Chondrocyte (in vitro differentiated cells): ENCODE measurements at regions not wholly inside any gene's neighbourhood (a gene's known extent, or its start where the extent isn't known, plus 50 kb on each side); places are given as distances from the start of the nearest gene placed in this dataset.

ENCODE experiments used
- DNase-seq: peaks from one replicate; pipeline ENCODE4 v3.0.0; 2021; ENCODE audit warnings: mixed read lengths, low spot score
- H3K27ac Mint-ChIP-seq: one replicate; pipeline ENCODE4 v1.8.0; 2021; ENCODE audit warnings: mild to moderate bottlenecking, moderate library complexity, mixed read lengths; ENCODE audit not compliant: unreplicated experiment
- H3K27me3 Mint-ChIP-seq: 2 replicates; pipeline ENCODE4 v1.8.0; 2021; ENCODE audit warnings: low read depth, mixed read lengths
- H3K36me3 Mint-ChIP-seq: 2 replicates; pipeline ENCODE4 v1.8.0; 2021; ENCODE audit warnings: low read depth, mixed read lengths
- H3K4me1 Mint-ChIP-seq: 2 replicates; pipeline ENCODE4 v1.8.0; 2021; ENCODE audit warnings: low read depth, mild to moderate bottlenecking, mixed read lengths
- H3K4me3 Mint-ChIP-seq: one replicate; pipeline ENCODE4 v1.8.0; 2021; ENCODE audit warnings: mild to moderate bottlenecking, moderate library complexity, mixed read lengths; ENCODE audit not compliant: unreplicated experiment
- H3K9me3 Mint-ChIP-seq: 2 replicates; pipeline ENCODE4 v1.8.0; 2021; ENCODE audit warnings: low read depth, mixed read lengths
- TF ChIP-seq, protein P1 (sequence below): fragments of 200-600 bp; sonication (generic); IDR thresholded peaks from 2 replicates; pipeline ENCODE4 v1.5.0; 2021; ENCODE audit warnings: antibody characterized with exemption, mild to moderate bottlenecking, moderate library complexity

DNA sequence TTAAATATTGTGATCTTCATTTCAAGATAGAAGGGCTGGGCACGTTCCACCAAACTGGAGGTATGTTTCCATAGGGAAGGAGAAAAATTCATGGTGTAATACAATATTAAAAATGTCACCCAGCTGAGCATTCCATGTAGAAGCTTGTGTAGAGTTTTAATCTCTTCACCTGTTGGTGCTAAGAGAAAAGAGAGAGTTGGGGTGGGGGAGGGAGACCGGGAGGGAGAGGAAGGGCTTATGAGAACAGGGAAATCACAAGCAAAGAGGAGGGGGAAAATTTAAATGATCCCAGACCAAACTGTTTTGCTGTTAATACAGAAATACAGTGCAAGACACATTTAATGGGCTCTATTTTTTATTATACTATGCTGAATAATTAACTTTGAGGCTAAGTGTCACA is 345.8 kb downstream of the ZNF536 start:
- Mint-ChIP-seq H3K27me3 (peaks cover 15% of the 10 kb centered on the region), H3K36me3 (no peaks in the 10 kb centered on the region), H3K27ac (no peak overlapping the region), H3K4me1 (peaks cover 3% of the 10 kb centered on the region), H3K9me3 (no peaks in the 10 kb centered on the region), H3K4me3 (no peak overlapping the region)
- no peak for DNase-seq
- TF ChIP-seq, protein P1, sequence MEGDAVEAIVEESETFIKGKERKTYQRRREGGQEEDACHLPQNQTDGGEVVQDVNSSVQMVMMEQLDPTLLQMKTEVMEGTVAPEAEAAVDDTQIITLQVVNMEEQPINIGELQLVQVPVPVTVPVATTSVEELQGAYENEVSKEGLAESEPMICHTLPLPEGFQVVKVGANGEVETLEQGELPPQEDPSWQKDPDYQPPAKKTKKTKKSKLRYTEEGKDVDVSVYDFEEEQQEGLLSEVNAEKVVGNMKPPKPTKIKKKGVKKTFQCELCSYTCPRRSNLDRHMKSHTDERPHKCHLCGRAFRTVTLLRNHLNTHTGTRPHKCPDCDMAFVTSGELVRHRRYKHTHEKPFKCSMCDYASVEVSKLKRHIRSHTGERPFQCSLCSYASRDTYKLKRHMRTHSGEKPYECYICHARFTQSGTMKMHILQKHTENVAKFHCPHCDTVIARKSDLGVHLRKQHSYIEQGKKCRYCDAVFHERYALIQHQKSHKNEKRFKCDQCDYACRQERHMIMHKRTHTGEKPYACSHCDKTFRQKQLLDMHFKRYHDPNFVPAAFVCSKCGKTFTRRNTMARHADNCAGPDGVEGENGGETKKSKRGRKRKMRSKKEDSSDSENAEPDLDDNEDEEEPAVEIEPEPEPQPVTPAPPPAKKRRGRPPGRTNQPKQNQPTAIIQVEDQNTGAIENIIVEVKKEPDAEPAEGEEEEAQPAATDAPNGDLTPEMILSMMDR, result no peak

DNA sequence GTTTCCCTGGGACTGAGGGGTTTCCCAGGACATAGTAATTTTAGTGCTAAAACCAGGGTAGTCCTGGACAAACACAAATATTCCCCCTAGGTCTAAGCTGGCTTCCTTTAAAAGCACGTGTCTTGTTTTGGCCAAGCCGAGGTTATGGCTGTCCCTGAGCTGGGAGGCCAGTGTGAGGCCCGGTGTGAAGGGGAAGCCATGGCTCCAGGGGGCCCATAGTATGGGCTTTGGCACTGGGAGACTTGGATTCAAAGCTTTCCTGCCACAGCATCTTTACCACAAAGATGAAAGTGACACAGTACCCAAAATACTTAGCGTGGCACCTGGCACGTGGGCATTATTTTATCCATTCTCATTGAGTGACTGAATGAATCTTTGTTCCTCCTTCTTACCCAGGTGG is 345.2 kb downstream of the ZNF536 start:
- Mint-ChIP-seq H3K27ac (no peak overlapping the region), H3K4me3 (no peak overlapping the region), H3K27me3 (peaks cover 17% of the 10 kb centered on the region), H3K4me1 (peaks cover 3% of the 10 kb centered on the region), H3K9me3 (no peaks in the 10 kb centered on the region), H3K36me3 (no peaks in the 10 kb centered on the region)
- DNase-seq, result no peak
- TF ChIP-seq, protein P1, result no peak

DNA sequence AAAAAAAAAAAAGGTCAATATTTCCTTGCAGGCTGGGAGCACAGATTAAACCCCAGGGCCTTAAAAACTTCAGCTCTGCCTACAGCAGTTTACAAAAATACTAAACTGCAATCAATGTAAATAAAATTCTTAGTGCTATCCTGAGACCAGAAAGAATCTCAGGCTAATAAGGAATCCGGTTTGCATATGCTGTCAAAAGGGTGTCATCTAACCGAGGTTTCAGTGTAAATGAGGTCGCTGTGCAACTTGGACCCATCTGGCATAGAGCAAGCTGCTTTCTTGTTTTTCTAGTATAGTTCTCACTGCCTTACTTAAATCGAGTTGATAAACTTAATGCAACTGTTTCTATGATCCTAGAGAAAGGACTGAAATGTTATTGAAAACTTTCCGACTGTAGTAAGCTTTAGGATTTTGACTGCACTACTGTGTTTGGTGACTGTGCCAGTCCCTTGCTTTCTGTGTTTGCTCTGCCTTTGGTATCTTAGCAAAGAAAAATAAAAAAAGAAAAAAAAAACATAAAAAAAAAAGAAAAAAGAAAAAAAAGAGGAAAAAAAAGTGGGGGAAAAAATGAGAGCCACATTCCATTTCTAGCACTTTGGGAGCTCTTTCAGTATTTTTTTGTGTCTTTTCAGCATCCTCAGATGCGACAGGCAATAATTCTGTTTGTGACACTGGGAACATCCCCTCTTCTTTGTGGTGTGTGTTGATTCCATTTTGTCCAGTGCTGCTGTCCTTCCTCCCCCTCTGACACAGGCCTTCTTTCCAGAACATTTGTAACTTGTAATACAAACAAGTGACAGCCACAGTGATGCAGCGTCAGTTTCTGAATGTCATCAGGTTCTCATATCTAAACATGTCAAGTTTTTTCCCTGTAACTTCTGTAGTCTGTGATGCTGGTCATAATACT is 340.5 kb downstream of the ZNF536 start:
- Mint-ChIP-seq H3K4me1 (no peaks in the 10 kb centered on the region), H3K9me3 (no peaks in the 10 kb centered on the region), H3K27ac (no peak overlapping the region), H3K36me3 (no peaks in the 10 kb centered on the region), H3K27me3 (peaks cover 39% of the 10 kb centered on the region), H3K4me3 (no peak overlapping the region)
- TF ChIP-seq, protein P1, result no peak
- no peak for DNase-seq

DNA sequence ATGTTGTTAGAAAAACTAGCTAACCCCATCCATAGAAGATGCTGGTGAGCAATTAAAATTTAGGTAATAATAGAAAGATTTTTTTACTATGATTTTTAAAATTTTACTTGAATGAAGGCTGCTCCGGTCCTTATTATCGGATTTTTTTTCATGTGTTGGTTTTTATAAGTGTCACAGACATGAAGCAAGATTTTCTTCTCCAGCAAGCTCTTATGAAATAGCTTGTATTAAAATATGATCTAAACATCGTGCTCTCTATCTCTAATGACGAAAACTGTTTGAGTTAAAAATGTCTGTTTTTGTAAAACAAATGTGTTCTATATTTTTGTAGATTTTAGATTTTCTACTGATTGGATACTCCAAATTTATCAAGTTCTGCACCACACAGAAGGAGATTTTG is 339.6 kb downstream of the ZNF536 start:
- DNase-seq, result no peak
- Mint-ChIP-seq H3K27ac (no peak overlapping the region), H3K36me3 (no peaks in the 10 kb centered on the region), H3K9me3 (no peaks in the 10 kb centered on the region), H3K4me1 (no peaks in the 10 kb centered on the region), H3K4me3 (no peak overlapping the region), H3K27me3 (peaks cover 37% of the 10 kb centered on the region)
- TF ChIP-seq, protein P1, result no peak

DNA sequence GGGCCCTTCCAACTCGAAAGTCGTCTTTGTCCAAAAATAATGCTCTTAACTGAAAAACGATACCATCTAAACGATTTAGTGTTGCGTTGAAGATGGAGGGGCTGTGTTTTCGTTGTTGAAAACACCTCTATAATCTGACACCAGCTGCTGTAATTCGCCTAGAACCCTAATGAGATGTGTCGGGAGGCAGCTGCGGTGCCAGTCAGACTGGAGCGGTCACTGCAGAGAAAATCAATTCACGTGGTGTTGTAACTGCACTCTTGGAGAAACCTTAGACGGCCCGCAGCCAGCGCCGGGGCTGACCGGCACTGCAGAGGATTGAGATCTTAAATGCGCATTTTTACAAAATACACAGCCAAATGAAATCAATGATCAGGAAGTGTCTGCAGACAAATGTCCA is 339.1 kb downstream of the ZNF536 start:
- no peak for DNase-seq
- no peaks in the 10 kb centered on the region for H3K4me1 Mint-ChIP-seq
- TF ChIP-seq, protein P1, result no peak
- no peak overlapping the region for H3K4me3 Mint-ChIP-seq
- no peaks in the 10 kb centered on the region for H3K36me3 Mint-ChIP-seq
- no peaks in the 10 kb centered on the region for H3K9me3 Mint-ChIP-seq
- peaks cover 33% of the 10 kb centered on the region for H3K27me3 Mint-ChIP-seq
- no peak overlapping the region for H3K27ac Mint-ChIP-seq
